MM.1S (cell line): ENCODE measurements at regions not wholly inside any gene's neighbourhood (a gene's known extent, or its start where the extent isn't known, plus 50 kb on each side); places are given as distances from the start of the nearest gene placed in this dataset.

Experiments
- DNase-seq: peaks from one replicate; pipeline ENCODE4 v3.0.0-alpha.2; 2015
- H2AFZ ChIP-seq: fragments of 300-600 bp; sonication (generic); 2 replicates; pipeline ENCODE4 v1.6.0; 2016; ENCODE audit warnings: antibody characterized with exemption, low read length
- H3F3A ChIP-seq: fragments of 300-600 bp; sonication (generic); 2 replicates; pipeline ENCODE4 v1.6.1; 2016; ENCODE audit warnings: mild to moderate bottlenecking, antibody characterized with exemption, low read length, moderate library complexity, mixed read lengths; ENCODE audit not compliant: insufficient read depth
- H3K27ac ChIP-seq: fragments of 300-600 bp; sonication (generic); 2 replicates; pipeline ENCODE4 v1.5.1; 2016; ENCODE audit warnings: mild to moderate bottlenecking, low read length
- H3K27me3 ChIP-seq: fragments of 300-600 bp; sonication (generic); replicated peaks from 2 replicates; pipeline ENCODE4 v1.6.0; 2016; ENCODE audit warnings: low read length; ENCODE audit not compliant: insufficient read depth
- H3K36me3 ChIP-seq: fragments of 300-600 bp; sonication (generic); replicated peaks from 2 replicates; pipeline ENCODE4 v1.6.1; 2016; ENCODE audit warnings: mild to moderate bottlenecking, low read length, mixed read lengths; ENCODE audit not compliant: insufficient read depth
- H3K4me1 ChIP-seq: fragments of 300-600 bp; sonication (generic); 2 replicates; pipeline ENCODE4 v1.6.1; 2016; ENCODE audit warnings: low read length, mixed read lengths
- H3K4me2 ChIP-seq: fragments of 300-600 bp; sonication (generic); 2 replicates; pipeline ENCODE4 v1.6.0; 2016; ENCODE audit warnings: low read depth, low read length
- H3K4me3 ChIP-seq: fragments of 300-600 bp; sonication (generic); 2 replicates; pipeline ENCODE4 v1.5.1; 2016; ENCODE audit warnings: low read length, mixed read lengths
- H3K79me2 ChIP-seq: fragments of 300-600 bp; sonication (generic); 2 replicates; pipeline ENCODE4 v1.6.1; 2016; ENCODE audit warnings: mixed run types, low read length, mixed read lengths
- H3K9ac ChIP-seq: fragments of 300-600 bp; sonication (generic); 2 replicates; pipeline ENCODE4 v1.6.1; 2016; ENCODE audit warnings: low read length, mixed read lengths
- H3K9me2 ChIP-seq: fragments of 300-600 bp; sonication (generic); replicated peaks from 2 replicates; pipeline ENCODE4 v1.6.1; 2016; ENCODE audit warnings: mild to moderate bottlenecking, low read length, mixed read lengths; ENCODE audit not compliant: insufficient read depth
- H3K9me3 ChIP-seq: fragments of 300-600 bp; sonication (generic); replicated peaks from 2 replicates; pipeline ENCODE4 v1.6.1; 2016; ENCODE audit warnings: mild to moderate bottlenecking, low read length, mixed read lengths; ENCODE audit not compliant: insufficient read depth
- H4K20me1 ChIP-seq: fragments of 300-600 bp; sonication (generic); 2 replicates; pipeline ENCODE4 v1.6.1; 2016; ENCODE audit warnings: mild to moderate bottlenecking, low read length, moderate library complexity, mixed read lengths; ENCODE audit not compliant: insufficient read depth
- EZH2 ChIP-seq: fragments of 300-600 bp; sonication (generic); optimal IDR thresholded peaks from 2 replicates; pipeline ENCODE3; 2017; ENCODE audit warnings: low read depth, mild to moderate bottlenecking, antibody characterized with exemption, low read length, mixed read lengths
- EZH2phosphoT487 ChIP-seq: fragments of 300-600 bp; sonication (generic); IDR thresholded peaks from 2 replicates; pipeline ENCODE4 v1.6.1; 2018; ENCODE audit warnings: antibody characterized with exemption, low read length
- TF ChIP-seq, protein P1 (sequence below): fragments of 300-600 bp; sonication (generic); IDR thresholded peaks from 2 replicates; pipeline ENCODE4 v1.5.1; 2016; ENCODE audit warnings: antibody characterized with exemption, low read length, mixed read lengths

DNA sequence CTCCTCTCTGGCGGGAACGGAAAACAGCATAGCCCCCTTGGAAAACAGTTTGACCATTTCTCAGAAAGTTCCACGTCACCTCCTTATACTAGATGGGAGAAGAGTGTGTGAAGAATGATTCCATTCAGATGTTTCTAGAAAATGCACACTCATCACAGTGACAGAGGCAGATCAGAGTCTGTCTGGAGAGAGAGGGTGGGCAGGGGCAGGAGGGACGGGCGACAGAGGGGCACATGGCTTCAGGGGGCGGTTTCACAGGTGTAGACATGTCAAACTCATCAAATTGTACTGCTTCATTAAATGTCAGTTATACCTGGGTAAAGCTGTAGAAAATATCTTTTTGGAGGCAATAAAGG lies 88.8 kb upstream of the TAF1B start:
- H3K9ac ChIP-seq = no peak overlapping the region
- H2AFZ ChIP-seq = no peak overlapping the region
- H4K20me1 ChIP-seq = no peaks in the 10 kb centered on the region
- no peak overlapping the region for H3K4me2 ChIP-seq
- no peaks in the 10 kb centered on the region for H3K9me3 ChIP-seq
- no peaks in the 10 kb centered on the region for H3K36me3 ChIP-seq
- no peak for DNase-seq
- H3K4me3 ChIP-seq = no peak overlapping the region
- H3K79me2 ChIP-seq = no peaks in the 10 kb centered on the region
- H3K9me2 ChIP-seq = no peaks in the 10 kb centered on the region
- H3K4me1 ChIP-seq = no peaks in the 10 kb centered on the region
- TF ChIP-seq, protein P1, sequence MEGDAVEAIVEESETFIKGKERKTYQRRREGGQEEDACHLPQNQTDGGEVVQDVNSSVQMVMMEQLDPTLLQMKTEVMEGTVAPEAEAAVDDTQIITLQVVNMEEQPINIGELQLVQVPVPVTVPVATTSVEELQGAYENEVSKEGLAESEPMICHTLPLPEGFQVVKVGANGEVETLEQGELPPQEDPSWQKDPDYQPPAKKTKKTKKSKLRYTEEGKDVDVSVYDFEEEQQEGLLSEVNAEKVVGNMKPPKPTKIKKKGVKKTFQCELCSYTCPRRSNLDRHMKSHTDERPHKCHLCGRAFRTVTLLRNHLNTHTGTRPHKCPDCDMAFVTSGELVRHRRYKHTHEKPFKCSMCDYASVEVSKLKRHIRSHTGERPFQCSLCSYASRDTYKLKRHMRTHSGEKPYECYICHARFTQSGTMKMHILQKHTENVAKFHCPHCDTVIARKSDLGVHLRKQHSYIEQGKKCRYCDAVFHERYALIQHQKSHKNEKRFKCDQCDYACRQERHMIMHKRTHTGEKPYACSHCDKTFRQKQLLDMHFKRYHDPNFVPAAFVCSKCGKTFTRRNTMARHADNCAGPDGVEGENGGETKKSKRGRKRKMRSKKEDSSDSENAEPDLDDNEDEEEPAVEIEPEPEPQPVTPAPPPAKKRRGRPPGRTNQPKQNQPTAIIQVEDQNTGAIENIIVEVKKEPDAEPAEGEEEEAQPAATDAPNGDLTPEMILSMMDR = no peak
- TF ChIP-seq EZH2phosphoT487 = no peak
- H3F3A ChIP-seq = no peaks in the 10 kb centered on the region
- no peak overlapping the region for H3K27ac ChIP-seq
- peaks cover 17% of the 10 kb centered on the region; the same call in 1 of the 2 replicates for H3K27me3 ChIP-seq

DNA sequence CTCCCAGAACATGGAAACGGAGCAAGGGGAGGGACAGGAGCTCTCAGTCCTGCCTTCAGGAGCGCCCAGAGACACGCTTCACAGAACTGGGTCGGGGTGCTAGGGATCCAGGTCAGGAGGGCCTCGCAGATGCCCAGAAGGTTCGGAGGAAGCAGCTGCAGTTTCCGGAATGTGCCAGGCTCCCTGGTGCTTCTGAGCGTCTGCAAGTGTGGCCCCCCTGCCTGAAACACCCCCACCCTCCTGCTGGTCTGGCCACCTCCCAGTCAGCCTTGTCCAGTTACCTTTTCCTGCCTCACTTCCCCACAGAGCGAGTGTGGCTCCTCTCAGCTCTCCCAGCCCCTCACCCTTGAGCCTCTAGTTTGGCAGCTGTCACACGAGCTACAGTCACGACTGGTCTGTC lies 88.3 kb upstream of the TAF1B start:
- H3K79me2 ChIP-seq = no peaks in the 10 kb centered on the region
- H3K4me1 ChIP-seq = no peaks in the 10 kb centered on the region
- TF ChIP-seq, protein P1 = no peak
- TF ChIP-seq EZH2 = no peak
- TF ChIP-seq EZH2phosphoT487 = no peak
- H3F3A ChIP-seq = no peaks in the 10 kb centered on the region
- no peak overlapping the region for H3K9ac ChIP-seq
- no peak overlapping the region for H3K27ac ChIP-seq
- no peak overlapping the region for H3K4me3 ChIP-seq
- no peak for DNase-seq
- H3K27me3 ChIP-seq = peaks cover 17% of the 10 kb centered on the region; the same call in 1 of the 2 replicates
- no peaks in the 10 kb centered on the region for H3K9me3 ChIP-seq
- H2AFZ ChIP-seq = no peak overlapping the region
- no peaks in the 10 kb centered on the region for H4K20me1 ChIP-seq
- no peaks in the 10 kb centered on the region for H3K9me2 ChIP-seq
- no peak overlapping the region for H3K4me2 ChIP-seq
- no peaks in the 10 kb centered on the region for H3K36me3 ChIP-seq

DNA sequence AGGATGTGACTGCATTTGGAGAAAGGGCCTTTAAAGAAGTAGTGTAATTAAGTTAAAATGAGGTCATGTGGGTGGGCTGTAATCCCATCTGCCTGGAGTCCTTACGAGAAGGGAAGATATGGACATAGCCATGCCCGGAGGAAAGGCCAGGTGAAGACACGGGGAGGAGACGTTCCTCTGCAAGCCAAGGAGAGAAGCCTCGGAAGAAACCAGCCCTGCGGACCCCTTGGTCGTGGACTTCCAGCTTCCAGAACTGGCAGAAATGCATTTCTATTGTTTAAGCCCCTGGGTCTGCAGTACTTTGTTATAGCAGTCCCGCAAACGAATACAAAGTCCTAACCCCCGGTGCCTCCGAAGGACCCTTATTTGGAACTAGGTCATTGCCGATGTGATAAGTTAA lies 87.6 kb upstream of the TAF1B start:
- H3F3A ChIP-seq = no peaks in the 10 kb centered on the region; the same call in 1 of the 2 replicates
- H3K9ac ChIP-seq = no peak overlapping the region
- peaks cover 2% of the 10 kb centered on the region for H3K4me1 ChIP-seq
- H2AFZ ChIP-seq = no peak overlapping the region
- no peaks in the 10 kb centered on the region for H4K20me1 ChIP-seq
- H3K9me2 ChIP-seq = no peaks in the 10 kb centered on the region
- H3K79me2 ChIP-seq = no peaks in the 10 kb centered on the region
- H3K27ac ChIP-seq = no peak overlapping the region
- H3K27me3 ChIP-seq = peaks cover 17% of the 10 kb centered on the region; the same call in 1 of the 2 replicates
- no peak overlapping the region for H3K4me2 ChIP-seq
- DNase-seq = no peak
- TF ChIP-seq EZH2phosphoT487 (no peak), EZH2 (no peak)
- TF ChIP-seq, protein P1 = no peak
- H3K36me3 ChIP-seq = no peaks in the 10 kb centered on the region
- H3K4me3 ChIP-seq = no peak overlapping the region
- H3K9me3 ChIP-seq = no peaks in the 10 kb centered on the region
